Loucy (cell line): ENCODE measurements at regions not wholly inside any gene's neighbourhood (a gene's known extent, or its start where the extent isn't known, plus 50 kb on each side); places are given as distances from the start of the nearest gene placed in this dataset.
"Not testable (repeated sequence)": the region's sequence is repeated elsewhere in the genome, so short reads cannot be mapped to it uniquely, and the experiment has no call there.

ENCODE experiments used
- H2AFZ ChIP-seq: fragments of 200-600 bp; sonication (generic); 2 replicates; pipeline ENCODE4 v1.6.0; 2016; ENCODE audit warnings: antibody characterized with exemption, mild to moderate bottlenecking, low read length, moderate library complexity
- H3F3A ChIP-seq: fragments of 200-600 bp; 2 replicates; pipeline ENCODE4 v1.6.0; 2016; ENCODE audit warnings: antibody characterized with exemption, low read depth, mild to moderate bottlenecking
- H3K27me3 ChIP-seq: fragments of 200-600 bp; sonication (generic); 2 replicates; pipeline ENCODE4 v1.6.1; 2014; ENCODE audit warnings: low read length, mild to moderate bottlenecking; ENCODE audit not compliant: insufficient read depth, poor library complexity, severe bottlenecking
- H3K36me3 ChIP-seq: fragments of 200-600 bp; sonication (generic); 2 replicates; pipeline ENCODE4 v1.6.1; 2016; ENCODE audit warnings: low read length; ENCODE audit not compliant: insufficient read depth
- H3K4me1 ChIP-seq: fragments of 200-600 bp; sonication (generic); 2 replicates; pipeline ENCODE4 v1.5.1; 2014; ENCODE audit warnings: low read length, mild to moderate bottlenecking; ENCODE audit not compliant: insufficient read depth, poor library complexity, severe bottlenecking
- H3K4me2 ChIP-seq: fragments of 200-600 bp; sonication (generic); 2 replicates; pipeline ENCODE4 v1.6.0; 2014; ENCODE audit warnings: antibody characterized with exemption, low read length, low read depth, mild to moderate bottlenecking; ENCODE audit not compliant: poor library complexity, severe bottlenecking
- H3K4me3 ChIP-seq: fragments of 200-600 bp; sonication (generic); 2 replicates; pipeline ENCODE4 v1.5.1; 2014; ENCODE audit warnings: low read length, mild to moderate bottlenecking, mixed read lengths; ENCODE audit not compliant: poor library complexity, severe bottlenecking
- H3K79me2 ChIP-seq: fragments of 200-600 bp; sonication (generic); 2 replicates; pipeline ENCODE4 v1.6.1; 2014; ENCODE audit warnings: low read length; ENCODE audit not compliant: insufficient read depth
- H3K9ac ChIP-seq: fragments of 200-600 bp; sonication (generic); 2 replicates; pipeline ENCODE4 v1.6.0; 2014; ENCODE audit warnings: mild to moderate bottlenecking, low read depth, low read length, moderate library complexity; ENCODE audit not compliant: poor library complexity, severe bottlenecking
- H3K9me2 ChIP-seq: fragments of 200-600 bp; sonication (generic); replicated peaks from 2 replicates; pipeline ENCODE4 v1.6.1; 2016; ENCODE audit warnings: low read depth, low read length, mixed read lengths
- H3K9me3 ChIP-seq: fragments of 200-600 bp; sonication (generic); 2 replicates; pipeline ENCODE4 v1.6.1; 2014; ENCODE audit warnings: mild to moderate bottlenecking, antibody characterized with exemption, low read length, low read depth; ENCODE audit not compliant: insufficient read depth
- H4K20me1 ChIP-seq: fragments of 200-600 bp; sonication (generic); 2 replicates; pipeline ENCODE4 v1.6.0; 2014; ENCODE audit warnings: antibody characterized with exemption, low read length, mild to moderate bottlenecking; ENCODE audit not compliant: insufficient read depth, poor library complexity, severe bottlenecking
- EZH2phosphoT487 ChIP-seq: fragments of 200-600 bp; IDR thresholded peaks from 2 replicates; pipeline ENCODE4 v1.6.1; 2018; ENCODE audit warnings: antibody characterized with exemption, mild to moderate bottlenecking, moderate library complexity, borderline replicate concordance
- TF ChIP-seq, protein P1 (sequence below): fragments of 200-600 bp; sonication (generic); conservative IDR thresholded peaks from 2 replicates; pipeline ENCODE4 v1.5.1; 2014; ENCODE audit warnings: mild to moderate bottlenecking, antibody characterized with exemption, low read length

DNA sequence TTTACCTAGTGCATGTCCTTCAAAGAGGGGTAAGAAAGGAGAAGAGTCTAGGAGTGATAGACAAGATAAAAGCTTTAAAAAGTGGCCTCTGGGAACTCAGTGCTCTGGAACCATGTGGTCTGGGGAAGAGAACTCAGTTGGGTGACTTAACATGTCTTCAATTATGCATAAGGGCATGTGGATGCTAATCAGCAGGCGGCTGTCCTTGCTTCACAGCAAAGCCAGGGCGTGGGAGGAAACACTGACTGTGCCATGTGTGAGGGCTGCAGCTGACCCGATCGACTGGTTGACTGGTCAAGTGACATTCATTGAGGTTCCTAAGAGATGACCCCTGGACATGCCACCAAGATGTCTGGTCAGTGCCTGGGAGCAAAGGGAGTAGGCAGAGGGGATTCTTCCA, 1053.8 kb downstream of the BCL11B start:
- Histone ChIP-seq H3K9ac (no peak overlapping the region), H3K4me2 (no peak overlapping the region), H3K9me2 (no peaks in the 10 kb centered on the region), H3K9me3 (no peaks in the 10 kb centered on the region), H3F3A (no peaks in the 10 kb centered on the region), H3K36me3 (no peaks in the 10 kb centered on the region), H3K27me3 (no peaks in the 10 kb centered on the region), H4K20me1 (no peaks in the 10 kb centered on the region), H2AFZ (no peak overlapping the region), H3K4me1 (peaks cover 18% of the 10 kb centered on the region), H3K4me3 (no peak overlapping the region), H3K79me2 (no peaks in the 10 kb centered on the region)
- TF ChIP-seq, protein P1, sequence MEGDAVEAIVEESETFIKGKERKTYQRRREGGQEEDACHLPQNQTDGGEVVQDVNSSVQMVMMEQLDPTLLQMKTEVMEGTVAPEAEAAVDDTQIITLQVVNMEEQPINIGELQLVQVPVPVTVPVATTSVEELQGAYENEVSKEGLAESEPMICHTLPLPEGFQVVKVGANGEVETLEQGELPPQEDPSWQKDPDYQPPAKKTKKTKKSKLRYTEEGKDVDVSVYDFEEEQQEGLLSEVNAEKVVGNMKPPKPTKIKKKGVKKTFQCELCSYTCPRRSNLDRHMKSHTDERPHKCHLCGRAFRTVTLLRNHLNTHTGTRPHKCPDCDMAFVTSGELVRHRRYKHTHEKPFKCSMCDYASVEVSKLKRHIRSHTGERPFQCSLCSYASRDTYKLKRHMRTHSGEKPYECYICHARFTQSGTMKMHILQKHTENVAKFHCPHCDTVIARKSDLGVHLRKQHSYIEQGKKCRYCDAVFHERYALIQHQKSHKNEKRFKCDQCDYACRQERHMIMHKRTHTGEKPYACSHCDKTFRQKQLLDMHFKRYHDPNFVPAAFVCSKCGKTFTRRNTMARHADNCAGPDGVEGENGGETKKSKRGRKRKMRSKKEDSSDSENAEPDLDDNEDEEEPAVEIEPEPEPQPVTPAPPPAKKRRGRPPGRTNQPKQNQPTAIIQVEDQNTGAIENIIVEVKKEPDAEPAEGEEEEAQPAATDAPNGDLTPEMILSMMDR, result no peak
- TF ChIP-seq EZH2phosphoT487, result no peak

DNA sequence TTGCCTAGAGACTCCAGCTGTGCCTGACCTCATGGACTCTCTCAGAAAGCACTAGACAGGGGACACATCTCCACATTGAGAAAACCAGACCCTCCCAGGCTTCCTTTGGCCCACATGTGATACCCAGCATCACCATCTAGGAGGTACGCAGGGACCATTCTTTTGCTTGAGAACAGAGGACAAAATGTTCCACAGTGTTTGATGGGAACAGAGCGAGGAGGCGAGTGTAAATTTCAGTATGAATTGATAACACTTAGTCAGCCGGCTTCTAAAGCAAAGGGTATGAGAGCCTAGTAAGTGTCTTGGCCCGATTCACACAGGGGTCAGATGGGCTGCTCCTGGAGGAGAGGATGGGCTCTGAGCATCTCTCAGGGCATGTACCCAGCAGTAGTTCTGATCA, 1052.4 kb downstream of the BCL11B start:
- Histone ChIP-seq H3K4me2 (no peak overlapping the region), H3K4me1 (peaks cover 25% of the 10 kb centered on the region), H4K20me1 (no peaks in the 10 kb centered on the region), H2AFZ (no peak overlapping the region), H3F3A (no peaks in the 10 kb centered on the region; the same call in 1 of the 2 replicates), H3K9ac (no peak overlapping the region), H3K4me3 (no peak overlapping the region), H3K9me2 (no peaks in the 10 kb centered on the region), H3K79me2 (no peaks in the 10 kb centered on the region), H3K36me3 (no peaks in the 10 kb centered on the region), H3K27me3 (no peaks in the 10 kb centered on the region), H3K9me3 (no peaks in the 10 kb centered on the region)
- TF ChIP-seq, protein P1, result no peak
- TF ChIP-seq EZH2phosphoT487, result no peak

DNA sequence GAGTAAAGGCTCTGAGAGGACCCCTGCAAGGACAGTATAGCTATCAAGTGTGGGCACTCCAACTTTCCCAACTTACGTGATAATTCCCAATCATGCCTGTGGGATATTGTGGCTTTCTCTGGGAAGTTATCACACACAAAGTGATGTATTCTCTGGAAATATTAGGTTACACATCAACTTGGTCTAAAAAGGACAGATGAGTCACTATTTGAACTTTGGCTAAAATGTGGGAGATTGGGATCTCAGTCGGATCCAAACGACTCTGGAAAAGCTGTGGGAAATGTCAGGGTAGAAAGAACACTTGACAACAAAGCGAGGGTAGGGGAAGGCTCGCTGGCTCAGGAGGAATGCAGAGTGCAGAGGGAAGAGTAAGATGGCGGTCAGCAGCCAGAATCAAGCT, 1048.9 kb downstream of the BCL11B start:
- Histone ChIP-seq H3K4me3 (no peak overlapping the region), H4K20me1 (no peaks in the 10 kb centered on the region), H3K36me3 (no peaks in the 10 kb centered on the region), H3K79me2 (no peaks in the 10 kb centered on the region), H3K9me2 (no peaks in the 10 kb centered on the region), H3K9ac (no peak overlapping the region), H2AFZ (no peak overlapping the region), H3K9me3 (no peaks in the 10 kb centered on the region), H3K27me3 (no peaks in the 10 kb centered on the region), H3F3A (no peaks in the 10 kb centered on the region; the same call in 1 of the 2 replicates), H3K4me2 (peak overlapping the region; percentile 29), H3K4me1 (peaks cover 12% of the 10 kb centered on the region)
- TF ChIP-seq, protein P1, result no peak
- TF ChIP-seq EZH2phosphoT487, result no peak

DNA sequence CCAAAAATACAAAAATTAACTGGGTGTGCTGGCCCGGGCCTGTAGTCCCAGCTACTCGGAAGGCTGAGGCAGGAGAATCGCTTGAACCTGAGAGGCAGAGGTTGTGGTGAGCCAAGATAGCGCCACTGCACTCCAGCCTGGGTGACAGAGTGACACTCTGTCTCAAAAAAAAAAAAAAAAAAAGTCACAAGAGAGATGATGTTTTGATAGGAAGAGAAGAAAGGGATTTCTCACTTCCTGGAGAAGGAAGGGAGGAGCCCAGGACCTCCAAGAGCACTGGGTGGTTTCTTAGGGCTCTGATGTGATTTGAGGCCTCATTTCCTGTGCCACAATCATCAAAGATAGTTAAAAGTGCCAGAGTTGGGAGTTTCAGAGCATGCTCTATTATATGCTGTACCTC, 1048.3 kb downstream of the BCL11B start:
- not testable (repeated sequence) for H3K36me3 ChIP-seq, H3K9ac ChIP-seq, H3K27me3 ChIP-seq, H3K9me3 ChIP-seq, H3K9me2 ChIP-seq, H2AFZ ChIP-seq, H3K4me3 ChIP-seq, H3K79me2 ChIP-seq, H3F3A ChIP-seq, H4K20me1 ChIP-seq
- Histone ChIP-seq H3K4me2 (peak overlapping the region; percentile 29), H3K4me1 (peaks cover 12% of the 10 kb centered on the region)
